A673 (cell line): ENCODE measurements at regions not wholly inside any gene's neighbourhood (a gene's known extent, or its start where the extent isn't known, plus 50 kb on each side); places are given as distances from the start of the nearest gene placed in this dataset.

Experiments
- BruUV-seq: library from RNA; stranded (reverse); fragments of 400-500 nt; replicated peaks from 2 replicates; lab custom pipeline; 2021; lab: Mats Ljungman, UMichigan
- CTCF ChIA-PET: fragments of 300-600 bp; sonication (Branson Sonifier 250); formaldehyde crosslinking; loops from one replicate; lab custom pipeline; 2022; ENCODE audit warnings: antibody characterized with exemption; lab: Charles Lee
- POLR2A ChIA-PET: fragments of 300-600 bp; sonication (Branson Sonifier 250); formaldehyde crosslinking; loops from one replicate; lab custom pipeline; 2022; ENCODE audit warnings: antibody characterized with exemption; ENCODE audit not compliant: low non-redundant PET; lab: Charles Lee
- DNase-seq: peaks from one replicate; pipeline ENCODE4 v3.0.0-alpha.2; 2015; ENCODE audit warnings: low spot score
- H3K27ac ChIP-seq: fragments of 200-600 bp; sonication (generic); 2 replicates; pipeline ENCODE4 v1.5.1; 2016; ENCODE audit warnings: mixed run types, low read depth, mild to moderate bottlenecking, mixed read lengths, antibody characterized with exemption, low read length; ENCODE audit not compliant: poor library complexity, severe bottlenecking
- H3K27me3 ChIP-seq: fragments of 200-600 bp; sonication (generic); replicated peaks from 2 replicates; pipeline ENCODE4 v1.6.1; 2017; ENCODE audit warnings: mixed run types, low read depth, mild to moderate bottlenecking, mixed read lengths, antibody characterized with exemption, low read length; ENCODE audit not compliant: insufficient read depth, poor library complexity
- H3K36me3 ChIP-seq: fragments of 200-600 bp; sonication (generic); 2 replicates; pipeline ENCODE4 v1.6.1; 2016; ENCODE audit warnings: mixed run types, mild to moderate bottlenecking, mixed read lengths, antibody characterized with exemption, low read length; ENCODE audit not compliant: insufficient read depth, poor library complexity, severe bottlenecking
- H3K4me1 ChIP-seq: fragments of 200-600 bp; sonication (generic); 2 replicates; pipeline ENCODE4 v1.6.1; 2017; ENCODE audit warnings: mixed run types, mild to moderate bottlenecking, mixed read lengths, antibody characterized with exemption, low read length; ENCODE audit not compliant: insufficient read depth, poor library complexity, severe bottlenecking
- H3K4me3 ChIP-seq: fragments of 200-600 bp; sonication (generic); 2 replicates; pipeline ENCODE4 v1.5.1; 2016; ENCODE audit warnings: low read depth, mixed run types, mild to moderate bottlenecking, mixed read lengths, low read length; ENCODE audit not compliant: poor library complexity, severe bottlenecking
- H3K9me3 ChIP-seq: fragments of 200-600 bp; sonication (generic); 2 replicates; pipeline ENCODE4 v1.6.1; 2016; ENCODE audit warnings: mixed run types, low read depth, mild to moderate bottlenecking, mixed read lengths, antibody characterized with exemption, low read length; ENCODE audit not compliant: poor library complexity, severe bottlenecking
- CTCF ChIP-seq: fragments of 300-800, 200-600 bp; sonication (generic); conservative IDR thresholded peaks from 2 replicates; pipeline ENCODE4 v1.5.1; 2017; ENCODE audit warnings: low read depth, mild to moderate bottlenecking, antibody characterized with exemption, low read length, moderate library complexity, mixed read lengths
- EZH2 ChIP-seq: fragments of 200-600 bp; sonication (generic); IDR thresholded peaks from 2 replicates; pipeline ENCODE4 v1.6.1; 2017; ENCODE audit warnings: borderline replicate concordance, low read depth, mild to moderate bottlenecking, mixed read lengths, antibody characterized with exemption, low read length; ENCODE audit not compliant: poor library complexity, severe bottlenecking
- intact Hi-C: fragments of 100-400 bp; cut with micrococcal nuclease; formaldehyde crosslinking; loops from one replicate; pipeline ENCODE4 v1.10.0; 2022; ENCODE audit not compliant: unreplicated experiment

- POLR2A ChIA-PET, result no interaction called here
- intact Hi-C loops, result no loop called here
- CTCF ChIA-PET, result no interaction called here
- BruUV-seq, result no TSS peak
- no peak for TF ChIP-seq EZH2
- TF ChIP-seq CTCF, result no peak
- no peaks in the 10 kb centered on the region for H3K36me3 ChIP-seq
- DNase-seq, result no peak
- no peak overlapping the region for H3K4me3 ChIP-seq
- no peaks in the 10 kb centered on the region for H3K4me1 ChIP-seq
- H3K9me3 ChIP-seq, result no peaks in the 10 kb centered on the region
- no peak overlapping the region for H3K27ac ChIP-seq
- H3K27me3 ChIP-seq, result no peaks in the 10 kb centered on the region
Measured at GRCh38 chr12:103166949-103167348, 209.5 kb downstream of the ASCL1 start.

- Histone ChIP-seq H3K27ac (no peak overlapping the region), H3K9me3 (no peaks in the 10 kb centered on the region), H3K4me1 (no peaks in the 10 kb centered on the region), H3K36me3 (no peaks in the 10 kb centered on the region), H3K27me3 (no peaks in the 10 kb centered on the region), H3K4me3 (no peak overlapping the region)
- no TSS peak for BruUV-seq
- POLR2A ChIA-PET, result no interaction called here
- TF ChIP-seq CTCF, result no peak
- TF ChIP-seq EZH2, result no peak
- DNase-seq, result no peak
- intact Hi-C loops, result no loop called here
- CTCF ChIA-PET, result no interaction called here
Measured at GRCh38 chr12:103172447-103173112, 215.1 kb downstream of the ASCL1 start.

GRCh38 chr12:103175625-103176024 lies 218.2 kb downstream of the ASCL1 start:
- intact Hi-C loops, result no loop called here
- no peak overlapping the region for H3K27ac ChIP-seq
- ChIA-PET POLR2A (no interaction called here), CTCF (no interaction called here)
- H3K4me3 ChIP-seq, result no peak overlapping the region
- no peaks in the 10 kb centered on the region for H3K9me3 ChIP-seq
- DNase-seq, result no peak
- no peaks in the 10 kb centered on the region for H3K4me1 ChIP-seq
- BruUV-seq, result no TSS peak
- TF ChIP-seq EZH2, result no peak
- TF ChIP-seq CTCF, result no peak
- H3K27me3 ChIP-seq, result no peaks in the 10 kb centered on the region
- no peaks in the 10 kb centered on the region for H3K36me3 ChIP-seq
